ENCODE measurements at regions not wholly inside any gene's neighbourhood (a gene's known extent, or its start where the extent isn't known, plus 50 kb on each side); places are given as distances from the start of the nearest gene placed in this dataset.

GRCh38 chr3:124496061-124496460, 234.2 kb upstream of the UMPS start:
- no peak for DNase-seq (ENCODE audit: low read depth)

DNA sequence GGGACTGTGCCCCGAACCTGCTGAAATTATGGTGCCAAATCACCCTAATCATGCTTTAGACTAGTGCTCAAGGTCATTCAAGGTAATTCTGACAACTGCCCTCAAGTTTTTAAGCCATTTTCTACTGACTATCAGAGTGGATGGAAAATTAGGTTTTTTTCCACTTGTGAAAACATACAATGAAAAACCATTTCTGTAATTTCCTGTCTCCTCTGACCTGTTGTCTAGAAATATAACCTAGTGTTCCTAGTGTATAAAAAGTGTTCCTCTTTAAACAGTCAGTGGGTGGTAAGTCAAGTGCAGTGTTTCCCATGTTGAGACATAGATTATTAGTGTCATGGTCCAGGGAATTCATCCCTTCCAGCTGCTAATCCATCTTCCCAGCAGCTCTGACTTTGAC, 232.8 kb upstream of the UMPS start:
- DNase-seq (ENCODE audit: low read depth) = no peak

DNA sequence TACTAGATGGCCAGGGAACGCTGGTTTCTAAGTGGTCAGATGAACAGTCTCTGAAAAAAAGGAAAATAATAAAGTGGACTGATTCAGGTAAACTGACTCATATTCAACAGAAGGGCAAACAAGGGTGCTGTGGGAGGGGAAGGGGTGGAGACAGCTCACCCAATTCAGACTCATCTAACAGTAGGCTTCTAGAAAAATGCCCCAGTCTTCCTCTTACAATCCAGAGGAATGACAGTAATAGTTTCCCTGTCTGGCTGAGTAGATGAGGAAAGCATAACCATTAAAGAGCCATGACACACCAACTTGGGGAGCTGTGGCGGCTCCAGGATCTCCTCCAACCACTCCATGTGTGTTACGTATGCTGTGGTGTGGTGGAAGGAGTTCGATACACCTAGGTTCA, 231.4 kb upstream of the UMPS start:
- DNase-seq (ENCODE audit: low read depth) = no peak

DNA sequence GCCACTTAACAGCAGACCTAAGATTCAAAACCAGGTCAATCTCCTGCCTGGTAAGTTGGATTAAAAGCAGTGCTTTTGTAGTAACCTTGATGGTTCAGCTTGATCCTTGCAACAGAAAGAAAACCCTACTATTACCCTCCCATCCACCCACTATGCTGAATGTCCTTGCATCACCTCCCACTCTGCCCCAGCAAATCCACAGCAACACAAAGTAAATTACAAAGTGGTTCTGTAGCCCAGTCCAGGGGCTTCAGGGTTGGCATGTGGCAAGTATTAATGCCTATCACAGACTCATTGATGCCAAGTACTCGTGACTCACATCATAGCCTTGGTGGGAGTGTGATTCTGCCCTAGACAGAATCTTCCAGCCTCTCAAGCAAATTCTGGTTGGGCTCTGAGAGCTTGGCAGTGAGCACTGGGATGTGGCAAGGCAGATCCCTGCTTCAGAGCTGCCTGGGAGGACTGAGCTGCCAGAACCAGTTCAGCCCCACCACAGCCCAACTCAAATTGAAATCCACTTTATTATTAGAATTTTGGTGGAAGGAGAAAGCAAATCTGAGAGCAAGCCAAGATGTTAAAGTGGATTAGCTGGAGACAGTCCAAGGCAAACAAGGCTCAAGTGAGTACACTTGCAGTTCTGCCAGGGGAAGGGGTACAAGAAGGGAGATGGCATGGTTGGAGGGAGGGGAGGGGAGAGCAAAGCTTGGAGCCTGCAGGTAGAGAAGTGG, 225.8 kb upstream of the UMPS start:
- no peak for DNase-seq (ENCODE audit: low read depth)

DNA sequence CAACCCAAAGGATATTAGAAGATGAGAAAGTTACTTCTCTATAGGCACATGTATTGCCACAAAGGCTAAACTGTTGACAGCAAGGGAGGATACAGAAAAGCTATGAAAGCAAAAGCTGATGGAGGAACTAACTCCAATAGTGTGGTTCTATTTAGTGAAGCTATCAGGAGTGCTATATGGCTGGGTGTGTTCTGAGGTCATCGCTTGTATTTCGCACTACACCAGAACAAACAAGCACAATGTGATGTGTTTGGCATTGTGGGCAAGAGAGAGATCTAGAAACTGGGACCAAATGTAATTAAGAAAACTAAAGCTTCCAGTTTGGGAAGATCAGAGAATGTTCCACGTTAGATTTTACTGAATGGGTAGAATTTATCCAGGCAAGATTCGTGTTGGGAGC, 220.4 kb upstream of the UMPS start:
- no peak for DNase-seq (ENCODE audit: low read depth)

DNA sequence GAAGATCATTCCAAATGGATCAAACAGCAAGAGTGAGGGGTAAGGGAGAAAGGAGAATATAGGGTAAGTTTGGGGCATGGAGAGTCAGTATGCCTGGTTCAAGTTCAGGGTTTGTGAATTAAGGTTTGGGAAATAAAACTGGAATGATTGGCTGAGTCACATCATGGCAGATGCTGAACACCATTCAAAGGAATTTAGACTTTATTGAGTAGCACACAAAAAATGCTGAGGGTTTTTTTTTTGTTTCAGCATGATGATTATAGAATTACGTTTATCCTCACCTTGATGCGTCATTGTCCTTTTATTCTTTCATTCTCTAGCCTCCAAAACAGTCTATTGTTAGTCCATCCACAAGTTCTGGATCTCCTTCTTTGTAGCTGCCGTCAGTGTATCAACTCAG, 220.0 kb upstream of the UMPS start:
- DNase-seq (ENCODE audit: low read depth) = no peak

DNA sequence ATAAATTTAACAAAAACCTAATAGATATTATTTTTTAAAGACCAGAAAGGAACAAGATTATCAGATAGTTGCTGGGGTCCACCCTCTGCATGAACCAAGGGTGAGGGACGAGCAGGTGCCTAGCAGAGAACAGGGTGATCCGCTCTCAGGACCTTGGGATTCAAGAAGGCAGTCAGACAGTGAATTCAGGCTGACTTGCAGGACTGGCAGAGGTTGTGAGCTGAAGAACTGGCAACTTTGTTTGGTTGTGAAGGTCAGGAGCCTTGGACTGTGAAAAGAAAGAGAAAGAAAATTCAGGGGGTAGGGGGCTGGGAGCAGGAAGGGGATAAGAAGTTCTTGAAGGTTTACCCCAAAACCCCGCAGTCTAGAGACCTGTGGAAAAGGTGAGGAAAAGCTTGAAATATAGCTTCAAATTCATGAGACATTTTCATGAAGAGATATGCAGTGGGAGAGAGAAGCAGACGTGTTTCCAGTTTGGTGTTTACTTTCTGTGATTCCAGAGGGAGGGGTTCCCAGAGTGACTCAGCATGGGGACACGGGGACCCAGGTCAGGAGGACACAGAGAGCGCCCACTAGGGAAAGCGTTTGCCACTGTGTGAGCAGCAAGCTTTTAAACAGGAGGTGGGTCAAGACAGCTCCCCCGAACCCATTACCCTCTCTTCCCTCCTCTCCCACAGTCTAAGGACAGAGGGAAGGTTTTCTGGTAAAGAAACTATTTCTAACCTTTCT, 217.2 kb upstream of the UMPS start:
- no peak for DNase-seq (ENCODE audit: low read depth)

GRCh38 chr3:124513610-124513997, 216.6 kb upstream of the UMPS start:
- no peak for DNase-seq (ENCODE audit: low read depth)

DNA sequence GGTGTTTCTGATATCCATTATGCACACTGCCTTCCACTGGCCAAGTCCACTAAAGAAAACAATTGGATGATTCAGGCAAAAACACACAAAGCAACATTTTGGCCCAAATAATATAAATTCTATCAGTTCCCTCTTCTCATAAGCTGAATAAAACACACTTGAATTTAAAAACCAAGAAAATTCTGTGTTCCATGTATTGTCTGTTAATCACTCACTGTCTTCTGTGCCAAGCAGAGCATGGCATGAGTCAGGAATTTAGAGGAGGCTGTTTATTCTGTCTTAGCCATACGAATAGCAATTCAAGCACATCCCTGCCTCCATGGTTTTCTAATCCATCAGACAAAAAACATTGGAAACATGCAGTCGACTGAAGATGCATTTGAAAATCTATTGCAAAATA, 215.6 kb upstream of the UMPS start:
- no peak for DNase-seq (ENCODE audit: low read depth)

- DNase-seq (ENCODE audit: low read depth) = no peak
Measured at GRCh38 chr3:124516333-124516732, 213.9 kb upstream of the UMPS start.

GRCh38 chr3:124517306-124517705, 212.9 kb upstream of the UMPS start:
- DNase-seq (ENCODE audit: low read depth) = no peak

GRCh38 chr3:124518350-124518749, 211.9 kb upstream of the UMPS start:
- DNase-seq (ENCODE audit: low read depth) = no peak

DNA sequence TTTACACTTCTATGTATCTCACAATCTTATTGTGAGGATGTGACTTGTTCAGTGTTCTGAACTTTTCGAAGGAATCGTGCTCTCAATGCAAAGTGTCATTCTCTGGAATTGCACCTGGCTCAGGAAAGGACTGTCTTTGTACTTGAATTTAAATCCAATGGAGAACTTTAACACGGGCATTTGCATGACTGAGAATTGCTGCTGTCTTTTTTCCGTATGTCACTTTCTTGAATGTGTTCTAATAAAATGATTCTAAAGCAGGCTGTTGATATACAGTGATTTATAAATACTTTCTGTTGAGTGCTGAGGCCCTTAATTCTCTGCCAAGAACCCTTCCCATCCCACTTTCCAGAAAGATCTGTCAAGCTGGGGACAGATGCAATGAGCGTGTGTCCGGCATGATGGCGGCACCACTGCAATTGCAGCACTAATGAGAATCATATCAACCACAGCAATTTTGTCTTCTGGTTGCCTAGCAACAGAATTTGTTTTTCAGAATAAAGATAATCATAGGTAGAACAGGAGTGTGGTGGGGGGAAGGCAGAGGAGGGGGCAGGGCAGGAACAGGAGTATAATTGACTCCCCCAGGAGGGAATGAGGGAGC, 210.6 kb upstream of the UMPS start:
- no peak for DNase-seq (ENCODE audit: low read depth)

DNA sequence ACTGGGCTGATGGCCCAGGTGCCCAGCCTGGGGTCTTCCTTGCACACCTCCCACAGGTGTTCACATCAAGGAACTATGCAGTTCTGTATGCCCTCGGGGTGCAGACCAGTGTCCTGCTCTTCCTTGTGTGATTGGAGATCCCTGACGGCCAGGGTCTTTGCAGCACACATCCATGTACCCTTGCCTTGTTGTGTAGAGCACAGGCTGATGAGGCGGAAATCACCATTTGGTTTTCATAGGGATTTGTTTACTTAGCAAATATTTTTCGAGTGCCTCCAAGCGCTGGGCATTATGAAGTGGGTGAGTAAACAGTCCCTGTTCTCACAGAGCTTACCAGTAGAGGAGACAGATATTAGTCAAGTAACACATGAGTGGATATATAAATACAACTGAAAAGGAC, 209.3 kb upstream of the UMPS start:
- DNase-seq (ENCODE audit: low read depth) = no peak

DNA sequence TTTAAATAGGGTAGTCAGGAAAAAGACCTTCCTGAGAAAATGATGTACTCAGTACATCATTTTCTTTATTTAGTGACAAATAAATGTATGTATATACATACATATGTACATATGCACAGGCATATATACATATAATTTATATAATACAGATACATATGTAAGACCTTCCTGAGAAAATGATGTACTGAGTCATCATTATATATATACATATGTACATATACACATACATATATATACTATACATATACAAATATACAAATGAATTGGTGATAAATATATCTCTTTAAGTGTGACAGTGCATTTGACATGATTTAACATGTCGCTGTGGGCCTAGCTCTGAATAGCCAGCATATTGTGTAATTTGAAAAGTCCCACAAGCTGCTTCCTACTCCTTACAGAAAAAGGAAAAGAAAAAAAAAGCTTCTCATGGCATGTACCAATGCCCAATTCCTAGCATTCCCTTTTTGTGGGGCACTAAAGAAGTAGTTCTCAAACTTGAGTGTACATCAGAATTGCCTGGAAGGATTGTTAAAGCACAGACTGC, 208.1 kb upstream of the UMPS start:
- no peak for DNase-seq (ENCODE audit: low read depth)

DNA sequence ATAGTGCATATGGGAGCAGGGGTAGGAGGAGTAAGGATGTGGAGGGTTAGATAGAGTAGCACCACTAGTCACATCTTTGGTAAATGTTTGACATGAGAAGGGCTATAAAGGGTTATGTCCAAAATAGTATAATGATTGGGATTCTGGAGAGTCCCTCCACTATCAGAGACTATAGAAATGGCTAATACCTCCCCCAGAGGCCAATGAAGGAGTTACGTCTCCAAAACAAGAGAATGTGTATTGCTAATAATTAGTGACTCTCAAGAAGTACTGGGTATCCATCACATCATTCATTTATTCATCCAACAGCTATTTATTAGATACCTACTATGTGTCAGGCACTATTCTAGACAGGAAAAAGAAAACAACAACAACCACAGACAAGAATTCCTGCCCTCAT, 203.7 kb upstream of the UMPS start:
- DNase-seq (ENCODE audit: low read depth) = no peak

DNA sequence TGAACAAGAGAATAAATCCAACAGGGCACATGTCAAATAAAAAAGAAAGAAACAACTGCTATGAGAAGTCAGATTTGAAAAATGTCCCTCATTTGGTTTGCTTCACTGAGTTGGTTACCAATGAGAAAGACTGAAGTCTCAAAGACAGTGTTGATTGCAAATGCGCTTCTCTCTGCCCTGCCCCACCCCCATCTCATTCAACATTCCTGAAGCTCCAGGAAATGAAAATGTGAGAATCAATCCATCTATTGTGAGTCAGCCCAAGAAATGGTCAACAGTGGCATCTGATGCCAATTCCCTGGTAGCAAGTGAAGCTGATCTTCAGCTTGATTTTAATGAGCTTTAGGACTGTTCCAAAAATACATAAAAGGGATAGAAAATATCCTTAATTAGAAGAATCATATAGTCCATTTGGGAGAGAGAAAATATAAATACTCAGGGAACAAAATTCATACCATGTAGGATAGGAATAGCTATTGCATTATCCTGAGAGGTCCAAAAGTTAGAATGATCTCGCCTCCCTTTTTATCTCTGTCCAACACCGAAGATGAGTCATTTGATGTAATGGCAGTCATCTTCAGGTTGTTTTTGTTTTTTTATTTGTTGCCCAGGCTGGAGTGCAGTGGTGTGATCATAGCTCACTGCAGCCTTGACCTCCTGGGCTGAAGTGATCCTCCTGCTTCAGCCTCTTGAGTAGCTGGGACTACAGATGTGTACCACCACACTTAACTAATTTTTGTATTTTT, 200.3 kb upstream of the UMPS start:
- DNase-seq (ENCODE audit: low read depth) = no peak

DNA sequence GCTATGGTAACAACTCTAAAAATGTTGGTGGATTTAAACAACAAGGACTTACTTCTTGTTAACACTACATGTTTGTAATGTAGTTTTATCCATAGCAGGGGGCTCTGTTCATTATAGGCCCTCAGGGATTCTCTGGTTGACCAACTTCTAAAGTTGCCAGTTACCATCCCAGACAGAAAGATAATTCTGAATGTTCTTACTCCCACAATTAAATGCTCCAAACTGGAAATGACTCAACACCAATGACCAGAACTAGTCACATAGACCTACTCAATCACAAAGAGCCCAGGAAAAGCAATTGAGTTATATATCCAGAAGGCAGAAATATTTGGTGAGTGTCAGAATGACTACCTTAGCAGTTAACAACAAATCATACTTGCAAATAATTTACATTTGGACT, 199.3 kb upstream of the UMPS start:
- no peak for DNase-seq (ENCODE audit: low read depth)

DNA sequence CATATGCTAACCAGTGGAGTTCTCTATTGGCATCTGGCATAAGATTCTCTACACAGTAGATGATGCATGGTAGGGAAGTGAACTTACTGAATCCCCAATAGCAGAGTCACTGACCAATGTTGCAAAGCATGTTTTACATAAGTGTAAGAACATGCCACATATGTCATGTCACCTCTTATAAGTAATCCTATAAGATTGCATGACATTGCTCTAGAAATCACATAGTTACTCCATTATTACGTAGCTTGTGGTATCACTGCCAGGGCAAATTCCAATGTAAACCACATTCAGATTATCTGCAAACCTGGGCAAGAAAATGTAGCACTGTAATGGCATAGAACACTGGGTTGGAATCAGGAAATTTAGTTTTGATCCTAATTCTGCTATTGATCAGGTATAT, 198.2 kb upstream of the UMPS start:
- DNase-seq (ENCODE audit: low read depth) = no peak

DNA sequence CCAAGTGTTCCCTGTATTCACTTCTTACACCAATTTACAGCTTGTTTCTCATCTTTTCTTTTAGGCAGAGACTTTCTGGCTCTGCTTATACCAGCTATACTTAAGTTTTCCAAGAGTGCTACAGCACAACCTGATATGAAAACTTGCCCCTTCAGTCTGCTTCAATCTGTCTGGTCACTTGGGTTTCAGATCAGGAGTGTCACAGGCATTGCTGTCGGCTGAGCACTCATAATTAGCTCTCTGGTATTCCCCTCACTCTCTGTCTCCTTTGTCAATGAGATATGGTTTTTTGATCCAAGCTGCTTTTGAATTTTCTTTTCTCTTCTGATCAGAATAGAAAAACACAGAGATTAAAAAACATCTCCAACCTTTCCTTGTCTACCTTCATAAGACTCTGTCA, 194.9 kb upstream of the UMPS start:
- no peak for DNase-seq (ENCODE audit: low read depth)

- DNase-seq (ENCODE audit: low read depth) = no peak
Measured at GRCh38 chr3:124540550-124541211, 189.6 kb upstream of the UMPS start.

Measured in stimulated activated CD8-positive, alpha-beta memory T cell treated with anti-CD3 and anti-CD28 coated beads, Interleukin-7, amount 100 ng/mL, for 24 hours (primary cell).